ENCODE measurements at regions not wholly inside any gene's neighbourhood (a gene's known extent, or its start where the extent isn't known, plus 50 kb on each side); places are given as distances from the start of the nearest gene placed in this dataset.

GRCh38 chr3:96410006-96410730 lies 404.2 kb upstream of the EPHA6 start:
- H3K27me3 ChIP-seq (ENCODE audit: control insufficient read depth in 2 of 2, insufficient read depth in 2 of 2, low read length in 2 of 2), result no peaks in the 10 kb centered on the region
- dilution Hi-C loops (cut with MboI; ENCODE audit: extremely low pct_ligation_motif_present, low sequenced_read_pairs) (no loop called here), intact Hi-C loops (cut with micrococcal nuclease) (no loop called here)
- H2AFZ ChIP-seq (ENCODE audit: low read depth, low read length), result no peak overlapping the region
- H3K27ac ChIP-seq (ENCODE audit: insufficient read depth, low read depth, low read length), result no peak overlapping the region
- no TSS peak for BruUV-seq (replicated peaks)
- no peaks in the 10 kb centered on the region for H3K9me3 ChIP-seq (replicated peaks; ENCODE audit: control insufficient read depth, insufficient read depth, low read length)
- no peak for FAIRE-seq
- H3K36me3 ChIP-seq (ENCODE audit: control insufficient read depth in 2 of 2, extremely low read depth in 1 of 2, insufficient read depth in 2 of 2, low read length in 2 of 2), result no peaks in the 10 kb centered on the region
- H3K4me3 ChIP-seq (replicated peaks in 1 of 3; ENCODE audit: insufficient read depth in 1 of 3, low read depth in 1 of 3, low read length in 3 of 3), result no peak overlapping the region
- H3K4me2 ChIP-seq (ENCODE audit: insufficient read depth, low read length), result no peak overlapping the region
- H3K79me2 ChIP-seq (ENCODE audit: control insufficient read depth, insufficient read depth, low read length), result no peaks in the 10 kb centered on the region
- TF ChIP-seq MAX (IDR thresholded peaks at IDR 0.05; ENCODE audit: insufficient read depth, insufficient read length), result no peak
- no peak for TF ChIP-seq JUN (IDR thresholded peaks at IDR 0.05; ENCODE audit: borderline replicate concordance, insufficient read depth, insufficient read length, low read depth)
- no peak for TF ChIP-seq POLR2AphosphoS5 (IDR thresholded peaks at IDR 0.05; ENCODE audit: insufficient read depth, low read depth, low read length)
- DNase-seq (ENCODE audit: low read depth, low spot score), result no peak
- ChIA-PET POLR2A (no interaction called here), CTCF (no interaction called here)
- no peaks in the 10 kb centered on the region for H4K20me1 ChIP-seq (replicated peaks; ENCODE audit: control insufficient read depth, extremely low read depth, insufficient read depth, low read length)
- H3K9me1 ChIP-seq (replicated peaks; ENCODE audit: control insufficient read depth, extremely low read depth, insufficient read depth, low read length), result no peaks in the 10 kb centered on the region
- no peaks in the 10 kb centered on the region for H3K4me1 ChIP-seq (ENCODE audit: control insufficient read depth, extremely low read depth, insufficient read depth, low read length)
- no peak overlapping the region for H3K9ac ChIP-seq (replicated peaks; ENCODE audit: extremely low read depth, insufficient read depth, low read length)

GRCh38 chr3:96416549-96417255 lies 397.7 kb upstream of the EPHA6 start:
- ChIA-PET POLR2A (no interaction called here), CTCF (no interaction called here)
- H3K4me1 ChIP-seq (ENCODE audit: control insufficient read depth, extremely low read depth, insufficient read depth, low read length), result no peaks in the 10 kb centered on the region
- H3K4me2 ChIP-seq (ENCODE audit: insufficient read depth, low read length), result no peak overlapping the region
- FAIRE-seq (no peak), DNase-seq (ENCODE audit: low read depth, low spot score) (no peak)
- H3K9me3 ChIP-seq (replicated peaks; ENCODE audit: control insufficient read depth, insufficient read depth, low read length), result no peaks in the 10 kb centered on the region
- H3K27ac ChIP-seq (ENCODE audit: insufficient read depth, low read depth, low read length), result no peak overlapping the region
- no peaks in the 10 kb centered on the region for H3K27me3 ChIP-seq (ENCODE audit: control insufficient read depth in 2 of 2, insufficient read depth in 2 of 2, low read length in 2 of 2)
- no peak overlapping the region for H3K9ac ChIP-seq (replicated peaks; ENCODE audit: extremely low read depth, insufficient read depth, low read length)
- no peaks in the 10 kb centered on the region for H3K79me2 ChIP-seq (ENCODE audit: control insufficient read depth, insufficient read depth, low read length)
- H2AFZ ChIP-seq (ENCODE audit: low read depth, low read length), result no peak overlapping the region
- BruUV-seq (replicated peaks), result no TSS peak
- no peaks in the 10 kb centered on the region for H3K36me3 ChIP-seq (ENCODE audit: control insufficient read depth in 2 of 2, extremely low read depth in 1 of 2, insufficient read depth in 2 of 2, low read length in 2 of 2)
- no peaks in the 10 kb centered on the region for H4K20me1 ChIP-seq (replicated peaks; ENCODE audit: control insufficient read depth, extremely low read depth, insufficient read depth, low read length)
- intact Hi-C loops (cut with micrococcal nuclease) (no loop called here), dilution Hi-C loops (cut with MboI; ENCODE audit: extremely low pct_ligation_motif_present, low sequenced_read_pairs) (no loop called here)
- H3K4me3 ChIP-seq (replicated peaks in 1 of 3; ENCODE audit: insufficient read depth in 1 of 3, low read depth in 1 of 3, low read length in 3 of 3), result no peak overlapping the region
- no peaks in the 10 kb centered on the region for H3K9me1 ChIP-seq (replicated peaks; ENCODE audit: control insufficient read depth, extremely low read depth, insufficient read depth, low read length)
- TF ChIP-seq FOS (IDR thresholded peaks at IDR 0.05; ENCODE audit: borderline replicate concordance, insufficient read depth, low read length) (no peak), EZH2 (IDR thresholded peaks at IDR 0.05; ENCODE audit: borderline replicate concordance, low read depth, low read length, severe bottlenecking) (no peak), MYC (IDR thresholded peaks at IDR 0.05; ENCODE audit: low read depth, low read length) (no peak), MAX (IDR thresholded peaks at IDR 0.05; ENCODE audit: insufficient read depth, insufficient read length) (no peak), POLR2A (IDR thresholded peaks at IDR 0.05; ENCODE audit: low read depth, low read length) (no peak), POLR2AphosphoS5 (IDR thresholded peaks at IDR 0.05; ENCODE audit: insufficient read depth, low read depth, low read length) (no peak)

Measured in endothelial cell of umbilical vein (primary cell).